Adrenal gland (tissue), 5 donors: ENCODE measurements at regions not wholly inside any gene's neighbourhood (a gene's known extent, or its start where the extent isn't known, plus 50 kb on each side); places are given as distances from the start of the nearest gene placed in this dataset.

Experiments used
- POLR2A ChIP-seq, 2 donors: fragments of 450-650 bp; IDR thresholded peaks; one replicate each; pipeline ENCODE4 v1.6.1; 2017; ENCODE audit warnings: antibody characterized with exemption in 2 of 2, mild to moderate bottlenecking in 2 of 2, moderate library complexity in 1 of 2
- TF ChIP-seq, protein P1 (sequence below), 6 experiments: fragments of 450-650 bp in 4 of 6; fragments of 200-600 bp in 2 of 6; sonication (generic) in 1 of 6; IDR thresholded peaks; 1 replicate in 5 of 6; 2 replicates in 1 of 6; pipeline versions ENCODE4 v1.5.1 to v1.8.0; 2016 to 2021; ENCODE audit warnings: antibody characterized with exemption in 6 of 6, mild to moderate bottlenecking in 2 of 6, moderate library complexity in 1 of 6
- donor health status: DM: no; HTN: no; CAD: no.

DNA sequence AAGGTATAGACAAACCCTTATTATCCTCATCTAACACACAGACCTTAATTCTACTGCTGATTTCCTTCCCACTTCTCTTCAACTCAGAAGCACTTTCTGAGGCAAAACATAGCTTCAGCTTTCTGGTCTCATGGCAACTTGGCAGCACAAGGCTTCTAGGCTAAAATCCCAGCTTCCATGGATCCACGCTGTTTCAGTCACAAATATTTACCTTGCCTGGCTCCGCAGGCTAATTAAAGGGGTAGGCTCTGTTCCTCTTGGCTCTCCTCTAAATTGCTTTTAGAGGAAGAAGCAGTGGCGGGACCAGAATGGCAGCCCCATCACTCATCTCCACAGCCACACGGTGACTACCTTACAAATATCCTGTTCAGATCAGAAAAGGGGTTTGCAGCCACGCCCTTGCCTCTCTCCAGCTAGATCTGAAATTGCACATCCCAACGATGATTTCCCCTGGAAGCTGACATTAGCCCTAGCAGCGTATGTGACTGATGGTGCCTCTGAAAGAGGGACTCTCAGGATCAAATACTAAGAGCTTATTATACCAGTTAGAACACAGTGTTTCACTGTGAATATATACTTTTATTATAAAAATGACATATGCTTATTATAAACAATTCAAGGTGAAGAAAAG is 221.5 kb upstream of the NUDT4 start:
- TF ChIP-seq, protein P1, sequence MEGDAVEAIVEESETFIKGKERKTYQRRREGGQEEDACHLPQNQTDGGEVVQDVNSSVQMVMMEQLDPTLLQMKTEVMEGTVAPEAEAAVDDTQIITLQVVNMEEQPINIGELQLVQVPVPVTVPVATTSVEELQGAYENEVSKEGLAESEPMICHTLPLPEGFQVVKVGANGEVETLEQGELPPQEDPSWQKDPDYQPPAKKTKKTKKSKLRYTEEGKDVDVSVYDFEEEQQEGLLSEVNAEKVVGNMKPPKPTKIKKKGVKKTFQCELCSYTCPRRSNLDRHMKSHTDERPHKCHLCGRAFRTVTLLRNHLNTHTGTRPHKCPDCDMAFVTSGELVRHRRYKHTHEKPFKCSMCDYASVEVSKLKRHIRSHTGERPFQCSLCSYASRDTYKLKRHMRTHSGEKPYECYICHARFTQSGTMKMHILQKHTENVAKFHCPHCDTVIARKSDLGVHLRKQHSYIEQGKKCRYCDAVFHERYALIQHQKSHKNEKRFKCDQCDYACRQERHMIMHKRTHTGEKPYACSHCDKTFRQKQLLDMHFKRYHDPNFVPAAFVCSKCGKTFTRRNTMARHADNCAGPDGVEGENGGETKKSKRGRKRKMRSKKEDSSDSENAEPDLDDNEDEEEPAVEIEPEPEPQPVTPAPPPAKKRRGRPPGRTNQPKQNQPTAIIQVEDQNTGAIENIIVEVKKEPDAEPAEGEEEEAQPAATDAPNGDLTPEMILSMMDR (IDR thresholded peaks at IDR 0.05): no peak
- TF ChIP-seq POLR2A (IDR thresholded peaks at IDR 0.05): no peak
